HUES6 (cell line): ENCODE measurements at regions not wholly inside any gene's neighbourhood (a gene's known extent, or its start where the extent isn't known, plus 50 kb on each side); places are given as distances from the start of the nearest gene placed in this dataset.

Source experiments
- H3K27ac ChIP-seq: 2 replicates; pipeline ENCODE4 v1.7.0; 2013; ENCODE audit warnings: low read depth, mild to moderate bottlenecking, low read length, inconsistent platforms
- H3K27me3 ChIP-seq: 2 replicates; pipeline ENCODE4 v1.6.1; 2013; ENCODE audit warnings: low read length; ENCODE audit not compliant: control insufficient read depth, insufficient read depth
- H3K36me3 ChIP-seq: 2 replicates; pipeline ENCODE4 v1.6.1; 2013; ENCODE audit warnings: low read length; ENCODE audit not compliant: control insufficient read depth, insufficient read depth
- H3K4me1 ChIP-seq: 2 replicates; pipeline ENCODE4 v1.6.1; 2013; ENCODE audit warnings: low read length; ENCODE audit not compliant: control insufficient read depth, insufficient read depth
- H3K4me3 ChIP-seq: 2 replicates; pipeline ENCODE4 v1.5.1; 2013; ENCODE audit warnings: low read depth, low read length
- H3K9ac ChIP-seq: one replicate; pipeline ENCODE4 v1.6.1; 2013; ENCODE audit warnings: mild to moderate bottlenecking, low read length
- H3K9me3 ChIP-seq: 2 replicates; pipeline ENCODE4 v1.6.1; 2013; ENCODE audit warnings: low read depth, low read length; ENCODE audit not compliant: control insufficient read depth, insufficient read depth

- Histone ChIP-seq H3K4me1 (peaks cover 11% of the 10 kb centered on the region), H3K27ac (no peak overlapping the region), H3K9ac (no peak overlapping the region), H3K36me3 (no peaks in the 10 kb centered on the region), H3K27me3 (no peaks in the 10 kb centered on the region), H3K4me3 (no peak overlapping the region), H3K9me3 (no peaks in the 10 kb centered on the region)
Measured at GRCh38 chr11:92300876-92301275, 76.3 kb downstream of the FAT3 start.

- no peak overlapping the region for H3K9ac ChIP-seq
- H3K27ac ChIP-seq = no peak overlapping the region
- H3K9me3 ChIP-seq = no peaks in the 10 kb centered on the region
- peaks cover 20% of the 10 kb centered on the region for H3K4me1 ChIP-seq
- H3K27me3 ChIP-seq = no peaks in the 10 kb centered on the region
- H3K36me3 ChIP-seq = no peaks in the 10 kb centered on the region
- no peak overlapping the region for H3K4me3 ChIP-seq
Measured at GRCh38 chr11:92302770-92303169, 78.2 kb downstream of the FAT3 start.

GRCh38 chr11:92304271-92304670 is 79.7 kb downstream of the FAT3 start:
- no peak overlapping the region for H3K9ac ChIP-seq
- H3K4me3 ChIP-seq = no peak overlapping the region
- H3K9me3 ChIP-seq = no peaks in the 10 kb centered on the region
- H3K27me3 ChIP-seq = no peaks in the 10 kb centered on the region
- no peak overlapping the region for H3K27ac ChIP-seq
- H3K4me1 ChIP-seq = peaks cover 33% of the 10 kb centered on the region
- no peaks in the 10 kb centered on the region for H3K36me3 ChIP-seq

GRCh38 chr11:92306966-92307510 is 82.4 kb downstream of the FAT3 start:
- H3K9me3 ChIP-seq = no peaks in the 10 kb centered on the region
- H3K27me3 ChIP-seq = no peaks in the 10 kb centered on the region
- H3K27ac ChIP-seq = no peak overlapping the region
- H3K36me3 ChIP-seq = no peaks in the 10 kb centered on the region
- no peak overlapping the region for H3K4me3 ChIP-seq
- H3K9ac ChIP-seq = no peak overlapping the region
- H3K4me1 ChIP-seq = peaks cover 48% of the 10 kb centered on the region

- no peaks in the 10 kb centered on the region for H3K9me3 ChIP-seq
- no peak overlapping the region for H3K27ac ChIP-seq
- no peak overlapping the region for H3K4me3 ChIP-seq
- peaks cover 61% of the 10 kb centered on the region for H3K4me1 ChIP-seq
- no peaks in the 10 kb centered on the region for H3K36me3 ChIP-seq
- no peaks in the 10 kb centered on the region for H3K27me3 ChIP-seq
- H3K9ac ChIP-seq = no peak overlapping the region
Measured at GRCh38 chr11:92308366-92308765, 83.7 kb downstream of the FAT3 start.

- no peaks in the 10 kb centered on the region for H3K36me3 ChIP-seq
- 0 out of 2 replicates have a peak overlapping the region, but pooled peaks have one; percentile 13 for H3K27ac ChIP-seq
- H3K27me3 ChIP-seq = no peaks in the 10 kb centered on the region
- peaks cover 72% of the 10 kb centered on the region for H3K4me1 ChIP-seq
- H3K9me3 ChIP-seq = no peaks in the 10 kb centered on the region
- H3K9ac ChIP-seq = no peak overlapping the region
- H3K4me3 ChIP-seq = peak overlapping the region; percentile 1; the same call in 1 of the 2 replicates
Measured at GRCh38 chr11:92311616-92312449, 87.2 kb downstream of the FAT3 start.

GRCh38 chr11:92313784-92314183 is 89.2 kb downstream of the FAT3 start:
- H3K4me1 ChIP-seq = peaks cover 74% of the 10 kb centered on the region
- H3K27me3 ChIP-seq = no peaks in the 10 kb centered on the region
- H3K36me3 ChIP-seq = no peaks in the 10 kb centered on the region
- no peak overlapping the region for H3K9ac ChIP-seq
- no peak overlapping the region for H3K4me3 ChIP-seq
- H3K27ac ChIP-seq = no peak overlapping the region
- no peaks in the 10 kb centered on the region for H3K9me3 ChIP-seq

GRCh38 chr11:92314499-92314898 is 89.9 kb downstream of the FAT3 start:
- Histone ChIP-seq H3K4me1 (peaks cover 75% of the 10 kb centered on the region), H3K27ac (no peak overlapping the region), H3K9me3 (no peaks in the 10 kb centered on the region), H3K9ac (no peak overlapping the region), H3K36me3 (no peaks in the 10 kb centered on the region), H3K27me3 (no peaks in the 10 kb centered on the region), H3K4me3 (no peak overlapping the region)

- no peak overlapping the region for H3K27ac ChIP-seq
- no peak overlapping the region for H3K4me3 ChIP-seq
- no peak overlapping the region for H3K9ac ChIP-seq
- peaks cover 72% of the 10 kb centered on the region for H3K4me1 ChIP-seq
- no peaks in the 10 kb centered on the region for H3K9me3 ChIP-seq
- no peaks in the 10 kb centered on the region for H3K27me3 ChIP-seq
- H3K36me3 ChIP-seq = no peaks in the 10 kb centered on the region
Measured at GRCh38 chr11:92316106-92316809, 91.6 kb downstream of the FAT3 start.

- 0 out of 2 replicates have a peak, but pooled peaks cover under 1% of the 10 kb centered on the region for H3K9me3 ChIP-seq
- no peak overlapping the region for H3K9ac ChIP-seq
- H3K27me3 ChIP-seq = no peaks in the 10 kb centered on the region
- no peaks in the 10 kb centered on the region for H3K36me3 ChIP-seq
- H3K27ac ChIP-seq = no peak overlapping the region
- H3K4me3 ChIP-seq = no peak overlapping the region
- peaks cover 66% of the 10 kb centered on the region for H3K4me1 ChIP-seq
Measured at GRCh38 chr11:92317222-92317621, 92.6 kb downstream of the FAT3 start.

GRCh38 chr11:92317721-92318120 is 93.1 kb downstream of the FAT3 start:
- Histone ChIP-seq H3K4me3 (no peak overlapping the region), H3K36me3 (no peaks in the 10 kb centered on the region), H3K27ac (no peak overlapping the region), H3K4me1 (peaks cover 61% of the 10 kb centered on the region), H3K27me3 (no peaks in the 10 kb centered on the region), H3K9ac (no peak overlapping the region), H3K9me3 (peaks cover 5% of the 10 kb centered on the region; the same call in 1 of the 2 replicates)
